ENCODE measurements at regions not wholly inside any gene's neighbourhood (a gene's known extent, or its start where the extent isn't known, plus 50 kb on each side); places are given as distances from the start of the nearest gene placed in this dataset.

- no peak overlapping the region for H3K27ac ChIP-seq (ENCODE audit: low read length)
- CTCF ChIA-PET = no interaction called here
- POLR2A ChIA-PET = interaction anchor here in 1 of 2 donors (0.7 kb wide), 1 partner anchor 1557 kb away, joined by 3 read pairs; no protein-coding TSS in a partner anchor
- Mint-ChIP-seq H3K27me3 (no peaks in the 10 kb centered on the region), H3K4me1 (no peaks in the 10 kb centered on the region), H3K36me3 (no peaks in the 10 kb centered on the region), H3K9me3 (peaks cover 27 to 47% (median 28%) of the 10 kb centered on the region in 3 donors), H3K4me3 (no peak overlapping the region), H3K27ac (no peak overlapping the region)
- no peak overlapping the region for H3K4me3 ChIP-seq (ENCODE audit: control insufficient read depth in 1 of 2, extremely low read depth in 1 of 2, low read length in 1 of 2)
- no peaks in the 10 kb centered on the region for H3K9me3 ChIP-seq
- H3K27me3 ChIP-seq (replicated peaks in 1 of 2; ENCODE audit: control insufficient read depth in 2 of 2, extremely low read depth in 1 of 2, insufficient read depth in 2 of 2, low read length in 1 of 2) = no peaks in the 10 kb centered on the region
- no peaks in the 10 kb centered on the region for H3K4me1 ChIP-seq (ENCODE audit: control insufficient read depth in 1 of 2, extremely low read depth in 1 of 2, insufficient read depth in 2 of 2, low read length in 2 of 2)
- no peaks in the 10 kb centered on the region for H3K36me3 ChIP-seq (ENCODE audit: control insufficient read depth in 2 of 2, extremely low read depth in 1 of 2, insufficient read depth in 1 of 2, low read length in 1 of 2)
- ATAC-seq (replicated peaks in 1 of 4) (no peak), DNase-seq (no peak)
- no CpG with 5 or more reads among the region's 1 CpG for WGBS (ENCODE audit: insufficient coverage)
Observed at GRCh38 chr6:78390066-78390465, 477.3 kb upstream of the IRAK1BP1 start.

- Histone ChIP-seq H3K27ac (ENCODE audit: low read length) (no peak overlapping the region), H3K36me3 (ENCODE audit: control insufficient read depth in 2 of 2, extremely low read depth in 1 of 2, insufficient read depth in 1 of 2, low read length in 1 of 2) (no peaks in the 10 kb centered on the region), H3K9me3 (peaks cover 2% of the 10 kb centered on the region), H3K4me3 (ENCODE audit: control insufficient read depth in 1 of 2, extremely low read depth in 1 of 2, low read length in 1 of 2) (no peak overlapping the region), H3K27me3 (replicated peaks in 1 of 2; ENCODE audit: control insufficient read depth in 2 of 2, extremely low read depth in 1 of 2, insufficient read depth in 2 of 2, low read length in 1 of 2) (no peaks in the 10 kb centered on the region), H3K4me1 (ENCODE audit: control insufficient read depth in 1 of 2, extremely low read depth in 1 of 2, insufficient read depth in 2 of 2, low read length in 2 of 2) (no peaks in the 10 kb centered on the region)
- no peaks in the 10 kb centered on the region for H3K27me3 Mint-ChIP-seq
- WGBS (ENCODE audit: insufficient coverage) = no CpG with 5 or more reads among the region's 3 CpGs
- no peak for ATAC-seq (replicated peaks in 1 of 4)
- DNase-seq = no peak
- H3K4me1 Mint-ChIP-seq = no peaks in the 10 kb centered on the region
- POLR2A ChIA-PET = no interaction called here
- CTCF ChIA-PET = no interaction called here
- no peak overlapping the region for H3K27ac Mint-ChIP-seq
- no peaks in the 10 kb centered on the region for H3K36me3 Mint-ChIP-seq
- H3K4me3 Mint-ChIP-seq = no peak overlapping the region
- peaks cover 3 to 5% (median 3%) of the 10 kb centered on the region in 3 donors for H3K9me3 Mint-ChIP-seq
Observed at GRCh38 chr6:78397499-78397898, 469.9 kb upstream of the IRAK1BP1 start.

GRCh38 chr6:78398292-78398691 is 469.1 kb upstream of the IRAK1BP1 start:
- no peak for ATAC-seq (replicated peaks in 1 of 4)

GRCh38 chr6:78400076-78400475 is 467.3 kb upstream of the IRAK1BP1 start:
- Histone ChIP-seq H3K4me1 (ENCODE audit: control insufficient read depth in 1 of 2, extremely low read depth in 1 of 2, insufficient read depth in 2 of 2, low read length in 2 of 2) (no peaks in the 10 kb centered on the region), H3K27me3 (replicated peaks in 1 of 2; ENCODE audit: control insufficient read depth in 2 of 2, extremely low read depth in 1 of 2, insufficient read depth in 2 of 2, low read length in 1 of 2) (no peaks in the 10 kb centered on the region), H3K9me3 (peaks cover 2% of the 10 kb centered on the region), H3K27ac (ENCODE audit: low read length) (no peak overlapping the region), H3K4me3 (ENCODE audit: control insufficient read depth in 1 of 2, extremely low read depth in 1 of 2, low read length in 1 of 2) (no peak overlapping the region), H3K36me3 (ENCODE audit: control insufficient read depth in 2 of 2, extremely low read depth in 1 of 2, insufficient read depth in 1 of 2, low read length in 1 of 2) (no peaks in the 10 kb centered on the region)
- DNase-seq (no peak), ATAC-seq (replicated peaks in 1 of 4) (no peak)
- Mint-ChIP-seq H3K36me3 (no peaks in the 10 kb centered on the region), H3K27ac (no peak overlapping the region), H3K9me3 (peaks cover 6 to 16% (median 10%) of the 10 kb centered on the region in 3 donors), H3K4me3 (no peak overlapping the region), H3K27me3 (no peaks in the 10 kb centered on the region), H3K4me1 (no peaks in the 10 kb centered on the region)
- CTCF ChIA-PET = no interaction called here
- POLR2A ChIA-PET = no interaction called here
- WGBS (ENCODE audit: insufficient coverage) = 77% methylated on average over 1 of the region's 3 CpGs

More at GRCh38 chr6:78398292-78398691, 469.1 kb upstream of the IRAK1BP1 start:
- Histone ChIP-seq H3K9me3 (peaks cover 2% of the 10 kb centered on the region), H3K4me3 (ENCODE audit: control insufficient read depth in 1 of 2, extremely low read depth in 1 of 2, low read length in 1 of 2) (no peak overlapping the region), H3K27ac (ENCODE audit: low read length) (no peak overlapping the region), H3K36me3 (ENCODE audit: control insufficient read depth in 2 of 2, extremely low read depth in 1 of 2, insufficient read depth in 1 of 2, low read length in 1 of 2) (no peaks in the 10 kb centered on the region), H3K27me3 (replicated peaks in 1 of 2; ENCODE audit: control insufficient read depth in 2 of 2, extremely low read depth in 1 of 2, insufficient read depth in 2 of 2, low read length in 1 of 2) (no peaks in the 10 kb centered on the region), H3K4me1 (ENCODE audit: control insufficient read depth in 1 of 2, extremely low read depth in 1 of 2, insufficient read depth in 2 of 2, low read length in 2 of 2) (no peaks in the 10 kb centered on the region)
- ChIA-PET POLR2A (no interaction called here), CTCF (no interaction called here)
- H3K4me3 Mint-ChIP-seq = no peak overlapping the region
- peaks cover 3 to 6% (median 5%) of the 10 kb centered on the region in 3 donors for H3K9me3 Mint-ChIP-seq
- no peaks in the 10 kb centered on the region for H3K36me3 Mint-ChIP-seq
- H3K4me1 Mint-ChIP-seq = no peaks in the 10 kb centered on the region
- no peak overlapping the region for H3K27ac Mint-ChIP-seq
- H3K27me3 Mint-ChIP-seq = no peaks in the 10 kb centered on the region
- DNase-seq = no peak
- no CpG with 5 or more reads among the region's 2 CpGs for WGBS (ENCODE audit: insufficient coverage)

GRCh38 chr6:78427386-78427785 is 440.0 kb upstream of the IRAK1BP1 start:
- Mint-ChIP-seq H3K9me3 (peaks cover 13 to 22% (median 16%) of the 10 kb centered on the region in 3 donors), H3K27ac (no peak overlapping the region), H3K36me3 (no peaks in the 10 kb centered on the region), H3K4me3 (no peak overlapping the region), H3K4me1 (no peaks in the 10 kb centered on the region), H3K27me3 (no peaks in the 10 kb centered on the region)
- Histone ChIP-seq H3K27ac (ENCODE audit: low read length) (no peak overlapping the region), H3K36me3 (ENCODE audit: control insufficient read depth in 2 of 2, extremely low read depth in 1 of 2, insufficient read depth in 1 of 2, low read length in 1 of 2) (no peaks in the 10 kb centered on the region), H3K27me3 (replicated peaks in 1 of 2; ENCODE audit: control insufficient read depth in 2 of 2, extremely low read depth in 1 of 2, insufficient read depth in 2 of 2, low read length in 1 of 2) (no peaks in the 10 kb centered on the region), H3K9me3 (no peaks in the 10 kb centered on the region), H3K4me1 (ENCODE audit: control insufficient read depth in 1 of 2, extremely low read depth in 1 of 2, insufficient read depth in 2 of 2, low read length in 2 of 2) (no peaks in the 10 kb centered on the region), H3K4me3 (ENCODE audit: control insufficient read depth in 1 of 2, extremely low read depth in 1 of 2, low read length in 1 of 2) (no peak overlapping the region)
- ChIA-PET POLR2A (no interaction called here), CTCF (no interaction called here)
- DNase-seq (no peak), ATAC-seq (replicated peaks in 1 of 4) (no peak)
- WGBS (ENCODE audit: insufficient coverage) = no CpG with 5 or more reads among the region's 1 CpG

GRCh38 chr6:78430521-78430920 is 436.8 kb upstream of the IRAK1BP1 start:
- DNase-seq = no peak
- Mint-ChIP-seq H3K9me3 (peaks cover 1 to 12% (median 3%) of the 10 kb centered on the region in 3 donors), H3K4me1 (no peaks in the 10 kb centered on the region), H3K4me3 (no peak overlapping the region), H3K36me3 (no peaks in the 10 kb centered on the region), H3K27ac (no peak overlapping the region), H3K27me3 (no peaks in the 10 kb centered on the region)
- ChIA-PET POLR2A (no interaction called here), CTCF (no interaction called here)
- H3K27me3 ChIP-seq (replicated peaks in 1 of 2; ENCODE audit: control insufficient read depth in 2 of 2, extremely low read depth in 1 of 2, insufficient read depth in 2 of 2, low read length in 1 of 2) = no peaks in the 10 kb centered on the region
- H3K9me3 ChIP-seq = no peaks in the 10 kb centered on the region
- ATAC-seq (replicated peaks in 1 of 4) = no peak
- no CpG with 5 or more reads among the region's 1 CpG for WGBS (ENCODE audit: insufficient coverage)
- H3K4me1 ChIP-seq (ENCODE audit: control insufficient read depth in 1 of 2, extremely low read depth in 1 of 2, insufficient read depth in 2 of 2, low read length in 2 of 2) = no peaks in the 10 kb centered on the region
- no peak overlapping the region for H3K27ac ChIP-seq (ENCODE audit: low read length)
- H3K4me3 ChIP-seq (ENCODE audit: control insufficient read depth in 1 of 2, extremely low read depth in 1 of 2, low read length in 1 of 2) = no peak overlapping the region
- no peaks in the 10 kb centered on the region for H3K36me3 ChIP-seq (ENCODE audit: control insufficient read depth in 2 of 2, extremely low read depth in 1 of 2, insufficient read depth in 1 of 2, low read length in 1 of 2)

GRCh38 chr6:78435671-78436070 is 431.7 kb upstream of the IRAK1BP1 start:
- Histone ChIP-seq H3K4me1 (ENCODE audit: control insufficient read depth in 1 of 2, extremely low read depth in 1 of 2, insufficient read depth in 2 of 2, low read length in 2 of 2) (no peaks in the 10 kb centered on the region), H3K4me3 (ENCODE audit: control insufficient read depth in 1 of 2, extremely low read depth in 1 of 2, low read length in 1 of 2) (no peak overlapping the region), H3K9me3 (no peaks in the 10 kb centered on the region), H3K27ac (ENCODE audit: low read length) (no peak overlapping the region), H3K36me3 (ENCODE audit: control insufficient read depth in 2 of 2, extremely low read depth in 1 of 2, insufficient read depth in 1 of 2, low read length in 1 of 2) (no peaks in the 10 kb centered on the region), H3K27me3 (replicated peaks in 1 of 2; ENCODE audit: control insufficient read depth in 2 of 2, extremely low read depth in 1 of 2, insufficient read depth in 2 of 2, low read length in 1 of 2) (no peaks in the 10 kb centered on the region)
- WGBS (ENCODE audit: insufficient coverage) = 85% methylated on average over 1 of the region's 2 CpGs
- Mint-ChIP-seq H3K9me3 (peaks cover 0 to 13% (median 0%) of the 10 kb centered on the region in 3 donors), H3K27ac (no peak overlapping the region), H3K27me3 (no peaks in the 10 kb centered on the region), H3K4me1 (no peaks in the 10 kb centered on the region), H3K36me3 (no peaks in the 10 kb centered on the region), H3K4me3 (no peak overlapping the region)
- no peak for DNase-seq
- ATAC-seq (replicated peaks in 1 of 4) = no peak
- CTCF ChIA-PET = no interaction called here
- POLR2A ChIA-PET = no interaction called here
